Neural progenitor cell (in vitro differentiated cells): ENCODE measurements at regions not wholly inside any gene's neighbourhood (a gene's known extent, or its start where the extent isn't known, plus 50 kb on each side); places are given as distances from the start of the nearest gene placed in this dataset.

Experiments
- CTCF ChIP-seq: fragments of 200-600 bp; sonication (generic); IDR thresholded peaks from 2 replicates; pipeline ENCODE4 v1.5.1; 2017; ENCODE audit warnings: antibody characterized with exemption, mild to moderate bottlenecking
- EZH2 ChIP-seq: fragments of 200-600 bp; sonication (generic); IDR thresholded peaks from 2 replicates; pipeline ENCODE4 v1.6.1; 2017; ENCODE audit warnings: antibody characterized with exemption, mild to moderate bottlenecking, moderate library complexity
- EZH2phosphoT487 ChIP-seq: fragments of 200-600 bp; sonication (generic); IDR thresholded peaks from 2 replicates; pipeline ENCODE4 v1.6.1; 2017; ENCODE audit warnings: antibody characterized with exemption

GRCh38 chr16:79503511-79503910, 97.0 kb downstream of the MAF start:
- TF ChIP-seq CTCF (no peak), EZH2 (no peak), EZH2phosphoT487 (no peak)
